ENCODE measurements at regions not wholly inside any gene's neighbourhood (a gene's known extent, or its start where the extent isn't known, plus 50 kb on each side); places are given as distances from the start of the nearest gene placed in this dataset.
"Not testable (repeated sequence)": the region's sequence is repeated elsewhere in the genome, so short reads cannot be mapped to it uniquely, and the experiment has no call there.

DNA sequence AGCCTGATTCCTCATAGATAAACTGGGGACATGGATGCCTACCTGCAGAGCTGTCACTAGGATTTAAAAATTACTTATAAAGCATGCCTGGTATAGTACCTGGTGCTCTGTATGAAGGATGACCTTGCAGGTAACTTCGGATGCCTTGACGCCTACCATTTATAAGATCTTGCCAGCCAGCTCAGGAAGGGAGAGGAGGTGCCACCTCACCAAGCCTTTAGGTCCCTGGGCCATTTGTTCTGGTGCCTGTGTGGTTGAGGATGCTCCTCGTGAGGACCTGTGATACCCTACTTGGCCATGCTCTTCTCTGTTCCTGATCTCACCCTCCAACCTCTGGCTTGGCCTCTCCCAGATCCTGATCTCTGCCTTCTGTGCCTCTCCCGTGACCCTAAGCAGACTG, 85.2 kb downstream of the FDX1 start:
- no peak for ATAC-seq
- no peak overlapping the region for H3K27ac Mint-ChIP-seq
- H3K36me3 Mint-ChIP-seq: peaks cover 23% of the 10 kb centered on the region
- TF ChIP-seq ZNF671 (CRISPR knock-in tag; IDR thresholded peaks at IDR 0.05) (no peak), SMAD4 (CRISPR knock-in tag; IDR thresholded peaks at IDR 0.05) (no peak), MXD4 (CRISPR knock-in tag; IDR thresholded peaks at IDR 0.05; ENCODE audit: borderline replicate concordance) (no peak), OVOL2 (CRISPR knock-in tag; IDR thresholded peaks at IDR 0.05; ENCODE audit: borderline replicate concordance) (no peak), CREB1 (CRISPR knock-in tag; IDR thresholded peaks at IDR 0.05) (no peak), FOXP1 (CRISPR knock-in tag; IDR thresholded peaks at IDR 0.05; ENCODE audit: borderline replicate concordance) (no peak)
- TF ChIP-seq, protein P1, sequence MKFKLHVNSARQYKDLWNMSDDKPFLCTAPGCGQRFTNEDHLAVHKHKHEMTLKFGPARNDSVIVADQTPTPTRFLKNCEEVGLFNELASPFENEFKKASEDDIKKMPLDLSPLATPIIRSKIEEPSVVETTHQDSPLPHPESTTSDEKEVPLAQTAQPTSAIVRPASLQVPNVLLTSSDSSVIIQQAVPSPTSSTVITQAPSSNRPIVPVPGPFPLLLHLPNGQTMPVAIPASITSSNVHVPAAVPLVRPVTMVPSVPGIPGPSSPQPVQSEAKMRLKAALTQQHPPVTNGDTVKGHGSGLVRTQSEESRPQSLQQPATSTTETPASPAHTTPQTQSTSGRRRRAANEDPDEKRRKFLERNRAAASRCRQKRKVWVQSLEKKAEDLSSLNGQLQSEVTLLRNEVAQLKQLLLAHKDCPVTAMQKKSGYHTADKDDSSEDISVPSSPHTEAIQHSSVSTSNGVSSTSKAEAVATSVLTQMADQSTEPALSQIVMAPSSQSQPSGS (CRISPR knock-in tag; IDR thresholded peaks at IDR 0.05; ENCODE audit: borderline replicate concordance, low read depth): no peak
- TF ChIP-seq, protein P2, sequence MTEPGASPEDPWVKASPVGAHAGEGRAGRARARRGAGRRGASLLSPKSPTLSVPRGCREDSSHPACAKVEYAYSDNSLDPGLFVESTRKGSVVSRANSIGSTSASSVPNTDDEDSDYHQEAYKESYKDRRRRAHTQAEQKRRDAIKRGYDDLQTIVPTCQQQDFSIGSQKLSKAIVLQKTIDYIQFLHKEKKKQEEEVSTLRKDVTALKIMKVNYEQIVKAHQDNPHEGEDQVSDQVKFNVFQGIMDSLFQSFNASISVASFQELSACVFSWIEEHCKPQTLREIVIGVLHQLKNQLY (CRISPR knock-in tag; IDR thresholded peaks at IDR 0.05): no peak
- TF ChIP-seq, protein P3, sequence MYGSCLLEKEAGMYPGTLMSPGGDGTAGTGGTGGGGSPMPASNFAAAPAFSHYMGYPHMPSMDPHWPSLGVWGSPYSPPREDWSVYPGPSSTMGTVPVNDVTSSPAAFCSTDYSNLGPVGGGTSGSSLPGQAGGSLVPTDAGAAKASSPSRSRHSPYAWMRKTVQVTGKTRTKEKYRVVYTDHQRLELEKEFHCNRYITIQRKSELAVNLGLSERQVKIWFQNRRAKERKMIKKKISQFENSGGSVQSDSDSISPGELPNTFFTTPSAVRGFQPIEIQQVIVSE (CRISPR knock-in tag; IDR thresholded peaks at IDR 0.05; ENCODE audit: borderline replicate concordance): no peak
- TF ChIP-seq, protein P4, sequence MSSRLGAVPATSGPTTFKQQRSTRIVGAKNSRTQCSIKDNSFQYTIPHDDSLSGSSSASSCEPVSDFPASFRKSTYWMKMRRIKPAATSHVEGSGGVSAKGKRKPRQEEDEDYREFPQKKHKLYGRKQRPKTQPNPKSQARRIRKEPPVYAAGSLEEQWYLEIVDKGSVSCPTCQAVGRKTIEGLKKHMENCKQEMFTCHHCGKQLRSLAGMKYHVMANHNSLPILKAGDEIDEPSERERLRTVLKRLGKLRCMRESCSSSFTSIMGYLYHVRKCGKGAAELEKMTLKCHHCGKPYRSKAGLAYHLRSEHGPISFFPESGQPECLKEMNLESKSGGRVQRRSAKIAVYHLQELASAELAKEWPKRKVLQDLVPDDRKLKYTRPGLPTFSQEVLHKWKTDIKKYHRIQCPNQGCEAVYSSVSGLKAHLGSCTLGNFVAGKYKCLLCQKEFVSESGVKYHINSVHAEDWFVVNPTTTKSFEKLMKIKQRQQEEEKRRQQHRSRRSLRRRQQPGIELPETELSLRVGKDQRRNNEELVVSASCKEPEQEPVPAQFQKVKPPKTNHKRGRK (CRISPR knock-in tag; IDR thresholded peaks at IDR 0.05; ENCODE audit: borderline replicate concordance): no peak
- CTCF ChIA-PET: no interaction called here
- no peak overlapping the region for H3K4me3 Mint-ChIP-seq
- no peaks in the 10 kb centered on the region; the same call in 1 of the 2 replicates for H3K27me3 Mint-ChIP-seq (ENCODE audit: low read depth)
- POLR2A ChIA-PET: no interaction called here
- H3K9me3 Mint-ChIP-seq: peaks cover 25% of the 10 kb centered on the region
- DNase-seq (ENCODE audit: low spot score): no peak
- peaks cover 8% of the 10 kb centered on the region for H3K4me1 Mint-ChIP-seq

DNA sequence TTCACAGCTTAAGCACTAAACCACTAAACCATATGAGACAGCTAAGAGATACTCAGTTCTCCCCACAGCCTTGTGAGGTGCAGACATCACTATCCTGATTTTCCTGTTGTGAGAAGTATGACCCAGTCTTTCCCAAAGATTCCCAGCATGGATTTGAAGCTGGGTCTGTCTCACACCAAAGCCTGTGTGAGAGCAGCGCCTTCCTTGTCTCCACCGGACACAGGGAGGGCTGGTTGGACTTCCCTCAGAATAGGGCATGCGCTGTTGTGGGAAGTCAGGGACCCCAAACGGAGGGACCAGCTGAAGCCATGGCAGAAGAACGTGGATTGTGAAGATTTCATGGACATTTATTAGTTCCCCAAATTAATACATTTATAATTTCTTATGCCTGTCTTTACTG, 87.6 kb downstream of the FDX1 start:
- H3K4me3 Mint-ChIP-seq; CTCF ChIA-PET; H3K27ac Mint-ChIP-seq; DNase-seq (ENCODE audit: low spot score); H3K27me3 Mint-ChIP-seq (ENCODE audit: low read depth); H3K4me1 Mint-ChIP-seq; POLR2A ChIA-PET; ATAC-seq: not testable (repeated sequence)
- peaks cover 36% of the 10 kb centered on the region for H3K9me3 Mint-ChIP-seq
- H3K36me3 Mint-ChIP-seq: peaks cover 23% of the 10 kb centered on the region

DNA sequence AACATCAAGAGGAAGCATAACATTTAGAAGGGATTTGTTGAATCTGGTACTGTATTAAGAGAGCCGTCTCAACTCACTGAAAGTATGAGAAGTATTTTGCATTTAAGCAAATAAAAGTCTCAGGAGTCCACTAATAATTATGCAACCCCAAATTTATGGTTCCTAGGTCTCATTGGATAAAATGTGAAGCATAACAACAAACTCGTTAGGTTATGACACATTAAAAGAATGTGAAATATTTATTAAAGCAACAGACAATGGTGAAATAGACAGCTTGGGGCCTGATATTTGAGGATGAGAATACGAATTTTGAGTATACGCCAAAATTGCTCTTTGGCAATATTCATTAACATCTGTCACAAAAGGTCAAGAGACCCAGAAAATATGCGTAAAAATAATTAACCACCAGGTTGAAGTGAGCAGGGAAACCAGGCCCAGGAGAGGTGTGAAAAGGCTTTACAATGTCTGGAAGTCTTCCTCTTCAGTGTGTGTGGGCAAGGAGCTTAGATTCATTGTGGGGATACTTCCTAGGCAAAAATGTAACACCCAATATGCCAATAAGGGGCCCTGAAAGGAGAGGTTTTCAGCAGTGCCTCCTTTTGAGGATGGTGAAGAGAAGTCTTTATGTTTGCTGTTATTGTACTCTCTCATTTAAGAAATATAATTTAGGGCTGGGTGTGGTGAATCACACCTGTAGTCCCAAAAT, 89.2 kb downstream of the FDX1 start:
- ChIA-PET CTCF (no interaction called here), POLR2A (no interaction called here)
- Mint-ChIP-seq H3K9me3 (peaks cover 45% of the 10 kb centered on the region), H3K4me1 (peaks cover 8% of the 10 kb centered on the region), H3K36me3 (peaks cover 23% of the 10 kb centered on the region), H3K4me3 (no peak overlapping the region), H3K27me3 (ENCODE audit: low read depth) (no peaks in the 10 kb centered on the region; the same call in 1 of the 2 replicates), H3K27ac (no peak overlapping the region)
- DNase-seq (ENCODE audit: low spot score) (no peak), ATAC-seq (no peak)
- TF ChIP-seq, protein P5, sequence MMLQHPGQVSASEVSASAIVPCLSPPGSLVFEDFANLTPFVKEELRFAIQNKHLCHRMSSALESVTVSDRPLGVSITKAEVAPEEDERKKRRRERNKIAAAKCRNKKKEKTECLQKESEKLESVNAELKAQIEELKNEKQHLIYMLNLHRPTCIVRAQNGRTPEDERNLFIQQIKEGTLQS (CRISPR knock-in tag; conservative IDR thresholded peaks at IDR 0.05): no peak
- TF ChIP-seq, protein P6, sequence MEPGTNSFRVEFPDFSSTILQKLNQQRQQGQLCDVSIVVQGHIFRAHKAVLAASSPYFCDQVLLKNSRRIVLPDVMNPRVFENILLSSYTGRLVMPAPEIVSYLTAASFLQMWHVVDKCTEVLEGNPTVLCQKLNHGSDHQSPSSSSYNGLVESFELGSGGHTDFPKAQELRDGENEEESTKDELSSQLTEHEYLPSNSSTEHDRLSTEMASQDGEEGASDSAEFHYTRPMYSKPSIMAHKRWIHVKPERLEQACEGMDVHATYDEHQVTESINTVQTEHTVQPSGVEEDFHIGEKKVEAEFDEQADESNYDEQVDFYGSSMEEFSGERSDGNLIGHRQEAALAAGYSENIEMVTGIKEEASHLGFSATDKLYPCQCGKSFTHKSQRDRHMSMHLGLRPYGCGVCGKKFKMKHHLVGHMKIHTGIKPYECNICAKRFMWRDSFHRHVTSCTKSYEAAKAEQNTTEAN (CRISPR knock-in tag; IDR thresholded peaks at IDR 0.05): no peak
- no peak for TF ChIP-seq ZNF317 (CRISPR knock-in tag; IDR thresholded peaks at IDR 0.05; ENCODE audit: borderline replicate concordance, low read depth)
- TF ChIP-seq RELA (CRISPR knock-in tag; IDR thresholded peaks at IDR 0.05; ENCODE audit: borderline replicate concordance): no peak
- TF ChIP-seq, protein P7, sequence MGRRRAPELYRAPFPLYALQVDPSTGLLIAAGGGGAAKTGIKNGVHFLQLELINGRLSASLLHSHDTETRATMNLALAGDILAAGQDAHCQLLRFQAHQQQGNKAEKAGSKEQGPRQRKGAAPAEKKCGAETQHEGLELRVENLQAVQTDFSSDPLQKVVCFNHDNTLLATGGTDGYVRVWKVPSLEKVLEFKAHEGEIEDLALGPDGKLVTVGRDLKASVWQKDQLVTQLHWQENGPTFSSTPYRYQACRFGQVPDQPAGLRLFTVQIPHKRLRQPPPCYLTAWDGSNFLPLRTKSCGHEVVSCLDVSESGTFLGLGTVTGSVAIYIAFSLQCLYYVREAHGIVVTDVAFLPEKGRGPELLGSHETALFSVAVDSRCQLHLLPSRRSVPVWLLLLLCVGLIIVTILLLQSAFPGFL (CRISPR knock-in tag; IDR thresholded peaks at IDR 0.05; ENCODE audit: borderline replicate concordance): no peak
- no peak for TF ChIP-seq ZNF396 (CRISPR knock-in tag; IDR thresholded peaks at IDR 0.05; ENCODE audit: borderline replicate concordance)

Measured in WTC11 (cell line).